Stimulated activated naive CD4-positive, alpha-beta T cell (primary cell): ENCODE measurements at regions not wholly inside any gene's neighbourhood (a gene's known extent, or its start where the extent isn't known, plus 50 kb on each side); places are given as distances from the start of the nearest gene placed in this dataset.
"Not testable (repeated sequence)": the region's sequence is repeated elsewhere in the genome, so short reads cannot be mapped to it uniquely, and the experiment has no call there.

Experiments
- DNase-seq, 6 experiments: peaks; one replicate each; lab custom pipeline; 2025; lab: John Stamatoyannopoulos, UW

GRCh38 chr11:23869671-23870070 is 627.2 kb upstream of the LUZP2 start:
- DNase-seq = no peak

GRCh38 chr11:23873406-23873805 is 623.4 kb upstream of the LUZP2 start:
- no peak for DNase-seq

GRCh38 chr11:23875176-23875850 is 621.5 kb upstream of the LUZP2 start:
- no peak for DNase-seq

- DNase-seq = not testable (repeated sequence)
These were observed 613.3 kb upstream of the LUZP2 start for GRCh38 chr11:23883426-23884048.

- DNase-seq = no peak
These were observed 612.5 kb upstream of the LUZP2 start for GRCh38 chr11:23884341-23884740.

GRCh38 chr11:23885801-23886200 is 611.1 kb upstream of the LUZP2 start:
- no peak for DNase-seq

GRCh38 chr11:23887122-23887521 is 609.7 kb upstream of the LUZP2 start:
- DNase-seq = not testable (repeated sequence)

- no peak for DNase-seq
These were observed 603.7 kb upstream of the LUZP2 start for GRCh38 chr11:23893126-23893525.

- DNase-seq = no peak
These were observed 599.2 kb upstream of the LUZP2 start for GRCh38 chr11:23897453-23898286.

GRCh38 chr11:23903044-23903704 is 593.7 kb upstream of the LUZP2 start:
- no peak for DNase-seq

GRCh38 chr11:23919455-23919854 is 577.4 kb upstream of the LUZP2 start:
- DNase-seq = no peak

GRCh38 chr11:23923357-23923756 is 573.5 kb upstream of the LUZP2 start:
- DNase-seq = no peak

- DNase-seq = no peak
These were observed 572.6 kb upstream of the LUZP2 start for GRCh38 chr11:23924226-23924625.

- no peak for DNase-seq
These were observed 565.4 kb upstream of the LUZP2 start for GRCh38 chr11:23931443-23931842.

- no peak for DNase-seq
These were observed 564.4 kb upstream of the LUZP2 start for GRCh38 chr11:23932485-23932898.

GRCh38 chr11:23933721-23934120 is 563.1 kb upstream of the LUZP2 start:
- no peak for DNase-seq

GRCh38 chr11:23934671-23935270 is 562.1 kb upstream of the LUZP2 start:
- DNase-seq = not testable (repeated sequence)

- not testable (repeated sequence) for DNase-seq
These were observed 554.6 kb upstream of the LUZP2 start for GRCh38 chr11:23942117-23942815.

- DNase-seq = no peak
These were observed 551.9 kb upstream of the LUZP2 start for GRCh38 chr11:23944923-23945322.

GRCh38 chr11:23947883-23948282 is 549.0 kb upstream of the LUZP2 start:
- DNase-seq = no peak

- DNase-seq = no peak
These were observed 548.0 kb upstream of the LUZP2 start for GRCh38 chr11:23948851-23949250.
